ENCODE measurements at regions not wholly inside any gene's neighbourhood (a gene's known extent, or its start where the extent isn't known, plus 50 kb on each side); places are given as distances from the start of the nearest gene placed in this dataset.

DNA sequence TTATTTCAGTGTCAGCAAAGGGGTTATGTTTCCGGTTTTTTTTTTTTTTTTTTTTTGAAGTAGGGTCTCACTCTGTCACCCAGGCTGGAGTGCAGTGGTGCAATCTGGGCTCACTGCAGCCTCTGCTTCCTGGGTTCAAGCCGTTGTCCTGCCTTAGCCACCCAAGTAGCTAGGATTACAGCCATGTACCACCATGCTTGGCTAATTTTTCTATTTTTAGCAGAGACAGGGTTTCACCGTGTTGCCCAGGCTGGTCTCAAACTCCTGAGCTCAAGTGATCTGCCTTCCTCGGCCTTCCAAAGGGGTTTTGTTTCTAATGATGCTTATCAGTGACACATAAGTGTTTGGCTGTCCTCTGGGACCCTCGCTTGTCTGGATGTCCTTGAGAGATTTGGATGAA, 235.7 kb upstream of the C2CD4B start:
- Histone ChIP-seq H2AFZ (ENCODE audit: low read length) (no peak overlapping the region), H3K9me2 (replicated peaks; ENCODE audit: insufficient read depth, low read length) (no peaks in the 10 kb centered on the region), H3K9me3 (replicated peaks; ENCODE audit: insufficient read depth, low read length) (no peaks in the 10 kb centered on the region), H3K36me3 (replicated peaks; ENCODE audit: insufficient read depth, low read length) (no peaks in the 10 kb centered on the region), H3K9ac (ENCODE audit: low read length) (no peak overlapping the region), H3K27ac (ENCODE audit: low read length) (no peak overlapping the region), H3K27me3 (replicated peaks; ENCODE audit: insufficient read depth, low read length) (no peaks in the 10 kb centered on the region), H3K4me3 (ENCODE audit: low read length) (no peak overlapping the region), H3K4me1 (ENCODE audit: low read length) (no peaks in the 10 kb centered on the region), H3K4me2 (ENCODE audit: low read depth, low read length) (no peak overlapping the region), H3F3A (ENCODE audit: insufficient read depth, low read length) (no peaks in the 10 kb centered on the region), H4K20me1 (ENCODE audit: insufficient read depth, low read length) (no peaks in the 10 kb centered on the region), H3K79me2 (ENCODE audit: low read length) (no peaks in the 10 kb centered on the region)
- TF ChIP-seq EZH2 (optimal IDR thresholded peaks at IDR 0.05; ENCODE audit: low read depth, low read length) (no peak), EZH2phosphoT487 (IDR thresholded peaks at IDR 0.05; ENCODE audit: low read length) (no peak)
- TF ChIP-seq, protein P1, sequence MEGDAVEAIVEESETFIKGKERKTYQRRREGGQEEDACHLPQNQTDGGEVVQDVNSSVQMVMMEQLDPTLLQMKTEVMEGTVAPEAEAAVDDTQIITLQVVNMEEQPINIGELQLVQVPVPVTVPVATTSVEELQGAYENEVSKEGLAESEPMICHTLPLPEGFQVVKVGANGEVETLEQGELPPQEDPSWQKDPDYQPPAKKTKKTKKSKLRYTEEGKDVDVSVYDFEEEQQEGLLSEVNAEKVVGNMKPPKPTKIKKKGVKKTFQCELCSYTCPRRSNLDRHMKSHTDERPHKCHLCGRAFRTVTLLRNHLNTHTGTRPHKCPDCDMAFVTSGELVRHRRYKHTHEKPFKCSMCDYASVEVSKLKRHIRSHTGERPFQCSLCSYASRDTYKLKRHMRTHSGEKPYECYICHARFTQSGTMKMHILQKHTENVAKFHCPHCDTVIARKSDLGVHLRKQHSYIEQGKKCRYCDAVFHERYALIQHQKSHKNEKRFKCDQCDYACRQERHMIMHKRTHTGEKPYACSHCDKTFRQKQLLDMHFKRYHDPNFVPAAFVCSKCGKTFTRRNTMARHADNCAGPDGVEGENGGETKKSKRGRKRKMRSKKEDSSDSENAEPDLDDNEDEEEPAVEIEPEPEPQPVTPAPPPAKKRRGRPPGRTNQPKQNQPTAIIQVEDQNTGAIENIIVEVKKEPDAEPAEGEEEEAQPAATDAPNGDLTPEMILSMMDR (IDR thresholded peaks at IDR 0.05; ENCODE audit: low read length), result no peak
- DNase-seq, result no peak

GRCh38 chr15:62402687-62403086, 237.6 kb upstream of the C2CD4B start:
- H3K9me3 ChIP-seq (replicated peaks; ENCODE audit: insufficient read depth, low read length), result no peaks in the 10 kb centered on the region
- H3K9ac ChIP-seq (ENCODE audit: low read length), result no peak overlapping the region
- no peaks in the 10 kb centered on the region for H3K36me3 ChIP-seq (replicated peaks; ENCODE audit: insufficient read depth, low read length)
- TF ChIP-seq, protein P1 (IDR thresholded peaks at IDR 0.05; ENCODE audit: low read length), result no peak
- TF ChIP-seq EZH2 (optimal IDR thresholded peaks at IDR 0.05; ENCODE audit: low read depth, low read length), result no peak
- no peaks in the 10 kb centered on the region for H3K79me2 ChIP-seq (ENCODE audit: low read length)
- no peak overlapping the region for H3K4me3 ChIP-seq (ENCODE audit: low read length)
- no peaks in the 10 kb centered on the region for H3K4me1 ChIP-seq (ENCODE audit: low read length)
- DNase-seq, result no peak
- H4K20me1 ChIP-seq (ENCODE audit: insufficient read depth, low read length), result no peaks in the 10 kb centered on the region
- no peak overlapping the region for H3K27ac ChIP-seq (ENCODE audit: low read length)
- no peaks in the 10 kb centered on the region for H3K9me2 ChIP-seq (replicated peaks; ENCODE audit: insufficient read depth, low read length)
- no peaks in the 10 kb centered on the region for H3F3A ChIP-seq (ENCODE audit: insufficient read depth, low read length)
- H3K4me2 ChIP-seq (ENCODE audit: low read depth, low read length), result no peak overlapping the region
- H2AFZ ChIP-seq (ENCODE audit: low read length), result no peak overlapping the region
- H3K27me3 ChIP-seq (replicated peaks; ENCODE audit: insufficient read depth, low read length), result no peaks in the 10 kb centered on the region

DNA sequence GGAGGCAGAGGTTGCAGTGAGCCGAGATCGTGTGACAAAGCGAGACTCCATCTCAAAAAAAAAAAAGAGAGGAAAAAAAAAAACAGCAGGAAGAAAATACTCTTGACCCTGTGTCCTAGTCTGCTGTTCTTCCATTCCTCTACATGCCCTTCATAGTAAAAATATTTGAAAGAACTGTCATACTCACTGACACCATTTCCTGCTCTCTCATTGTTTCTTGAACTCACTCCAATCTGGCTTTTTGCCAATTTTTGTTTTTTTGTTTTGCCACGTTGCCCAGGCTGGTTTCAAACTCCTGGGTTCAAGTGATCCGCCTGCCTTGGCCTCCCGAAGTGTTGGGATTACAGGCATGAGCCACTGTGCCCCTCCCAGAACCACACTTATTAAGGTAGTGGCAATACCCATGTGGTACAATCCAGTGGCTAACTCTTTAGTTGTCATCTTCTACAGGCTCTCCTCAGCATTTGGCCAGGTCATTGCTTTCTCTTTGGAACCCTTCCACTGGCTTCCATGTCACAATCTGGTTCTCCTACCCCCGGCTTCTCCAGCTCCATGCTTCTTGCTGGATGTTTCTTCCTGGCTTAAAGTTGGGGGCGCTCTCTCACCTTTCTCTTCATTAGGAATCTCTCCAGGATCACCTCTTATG, 238.2 kb upstream of the C2CD4B start:
- Histone ChIP-seq H3K27ac (ENCODE audit: low read length) (no peak overlapping the region), H3K9me2 (replicated peaks; ENCODE audit: insufficient read depth, low read length) (no peaks in the 10 kb centered on the region), H3K27me3 (replicated peaks; ENCODE audit: insufficient read depth, low read length) (no peaks in the 10 kb centered on the region), H3K9me3 (replicated peaks; ENCODE audit: insufficient read depth, low read length) (no peaks in the 10 kb centered on the region), H3K4me3 (ENCODE audit: low read length) (no peak overlapping the region), H3K9ac (ENCODE audit: low read length) (no peak overlapping the region), H3K4me1 (ENCODE audit: low read length) (no peaks in the 10 kb centered on the region), H3K36me3 (replicated peaks; ENCODE audit: insufficient read depth, low read length) (no peaks in the 10 kb centered on the region), H4K20me1 (ENCODE audit: insufficient read depth, low read length) (no peaks in the 10 kb centered on the region), H2AFZ (ENCODE audit: low read length) (no peak overlapping the region), H3K4me2 (ENCODE audit: low read depth, low read length) (no peak overlapping the region), H3F3A (ENCODE audit: insufficient read depth, low read length) (no peaks in the 10 kb centered on the region), H3K79me2 (ENCODE audit: low read length) (no peaks in the 10 kb centered on the region)
- DNase-seq, result no peak
- TF ChIP-seq EZH2 (optimal IDR thresholded peaks at IDR 0.05; ENCODE audit: low read depth, low read length), result no peak
- no peak for TF ChIP-seq EZH2phosphoT487 (IDR thresholded peaks at IDR 0.05; ENCODE audit: low read length)
- TF ChIP-seq, protein P1 (IDR thresholded peaks at IDR 0.05; ENCODE audit: low read length), result no peak

Measured in MM.1S (cell line).